CD8-positive, alpha-beta memory T cell (primary cell): ENCODE measurements at regions not wholly inside any gene's neighbourhood (a gene's known extent, or its start where the extent isn't known, plus 50 kb on each side); places are given as distances from the start of the nearest gene placed in this dataset.

Experiments
- CTCF ChIA-PET: fragments of 350-600 bp; sonication (Branson Sonifier 250); formaldehyde crosslinking; loops from one replicate; lab custom pipeline; 2021; ENCODE audit warnings: antibody characterized with exemption; lab: Charles Lee
- POLR2A ChIA-PET: fragments of 350-600 bp; sonication (Branson Sonifier 250); formaldehyde crosslinking; loops from one replicate; lab custom pipeline; 2021; ENCODE audit warnings: antibody characterized with exemption; lab: Charles Lee
- DNase-seq, 5 donors: peaks; one replicate each; pipeline versions ENCODE4 v3.0.0 to v3.0.0-alpha.2; 2020 to 2022; ENCODE audit warnings: mixed read lengths in 1 of 5
- H3K27ac ChIP-seq: one replicate; pipeline ENCODE4 v1.7.0; 2013; ENCODE audit warnings: low read depth, mild to moderate bottlenecking, low read length, moderate library complexity
- H3K27me3 ChIP-seq: 2 replicates; pipeline ENCODE4 v1.7.0; 2013; ENCODE audit warnings: low read length, mild to moderate bottlenecking; ENCODE audit not compliant: insufficient read depth, poor library complexity, severe bottlenecking
- H3K36me3 ChIP-seq: 2 replicates; pipeline ENCODE4 v1.7.0; 2013; ENCODE audit warnings: mild to moderate bottlenecking, low read length, moderate library complexity; ENCODE audit not compliant: insufficient read depth
- H3K4me1 ChIP-seq: 2 replicates; pipeline ENCODE4 v1.7.0; 2013; ENCODE audit warnings: mild to moderate bottlenecking, low read length, moderate library complexity; ENCODE audit not compliant: insufficient read depth
- H3K4me3 ChIP-seq: 2 replicates; pipeline ENCODE4 v1.7.0; 2013; ENCODE audit warnings: mild to moderate bottlenecking, low read length
- H3K9me3 ChIP-seq: 2 replicates; pipeline ENCODE4 v1.7.0; 2013; ENCODE audit warnings: mild to moderate bottlenecking, low read length
- H3K27ac Mint-ChIP-seq, 8 donors: one replicate each; pipeline ENCODE4 v1.8.0; 2020 to 2021; ENCODE audit warnings: mixed read lengths in 8 of 8, mild to moderate bottlenecking in 6 of 8, inconsistent platforms in 3 of 8, moderate library complexity in 3 of 8
- H3K27me3 Mint-ChIP-seq, 2 donors: one replicate each; pipeline ENCODE4 v1.8.0; 2020 to 2021; ENCODE audit warnings: mixed read lengths in 2 of 2, mild to moderate bottlenecking in 1 of 2, moderate library complexity in 1 of 2
- H3K36me3 Mint-ChIP-seq, 3 donors: one replicate each; pipeline ENCODE4 v1.8.0; 2020 to 2021; ENCODE audit warnings: mixed read lengths in 3 of 3, inconsistent platforms in 1 of 3, mild to moderate bottlenecking in 1 of 3
- H3K4me1 Mint-ChIP-seq, 3 donors: one replicate each; pipeline ENCODE4 v1.8.0; 2020 to 2021; ENCODE audit warnings: mixed read lengths in 3 of 3, inconsistent platforms in 1 of 3, mild to moderate bottlenecking in 1 of 3
- H3K4me3 Mint-ChIP-seq, 7 donors: one replicate each; pipeline ENCODE4 v1.8.0; 2020 to 2021; ENCODE audit warnings: mixed read lengths in 7 of 7, mild to moderate bottlenecking in 6 of 7, moderate library complexity in 4 of 7, inconsistent platforms in 2 of 7
- H3K9me3 Mint-ChIP-seq, 5 donors: one replicate each; pipeline ENCODE4 v1.8.0; 2020 to 2022; ENCODE audit warnings: mixed read lengths in 5 of 5, mild to moderate bottlenecking in 3 of 5, moderate library complexity in 2 of 5, inconsistent platforms in 1 of 5

DNA sequence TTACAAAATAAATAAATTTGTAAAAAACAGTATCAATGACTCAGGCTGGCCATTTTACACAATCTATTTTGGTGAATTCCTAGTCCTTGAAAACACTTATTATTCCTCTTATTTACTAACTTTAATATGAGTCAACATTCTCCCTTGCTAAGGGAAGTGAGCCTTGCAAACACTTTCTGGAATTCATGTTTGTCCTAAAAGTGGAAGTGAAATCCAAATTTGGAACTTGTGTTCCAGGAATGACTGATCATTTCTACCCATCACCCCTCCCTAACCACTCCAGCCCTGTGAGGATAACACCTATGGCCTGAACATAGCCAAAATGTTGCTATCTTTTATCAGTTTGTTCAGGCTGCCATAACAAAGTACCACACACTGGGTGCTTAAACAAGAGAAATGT lies 83.1 kb downstream of the OR5AK2 start:
- H3K27ac Mint-ChIP-seq: no peak overlapping the region
- peaks cover 0 to 8% (median 4%) of the 10 kb centered on the region in 5 donors for H3K9me3 Mint-ChIP-seq
- H3K36me3 ChIP-seq: no peaks in the 10 kb centered on the region
- no peaks in the 10 kb centered on the region for H3K4me1 Mint-ChIP-seq
- H3K4me3 ChIP-seq: no peak overlapping the region
- ChIA-PET CTCF (no interaction called here), POLR2A (no interaction called here)
- H3K4me3 Mint-ChIP-seq: no peak overlapping the region
- H3K27ac ChIP-seq: no peak overlapping the region
- no peaks in the 10 kb centered on the region for H3K36me3 Mint-ChIP-seq
- DNase-seq: no peak
- H3K27me3 Mint-ChIP-seq: peaks cover 0 to 1% of the 10 kb centered on the region in 2 donors
- H3K27me3 ChIP-seq: no peaks in the 10 kb centered on the region
- no peaks in the 10 kb centered on the region for H3K4me1 ChIP-seq
- no peaks in the 10 kb centered on the region for H3K9me3 ChIP-seq

GRCh38 chr11:57072640-57073039 lies 83.9 kb downstream of the OR5AK2 start:
- ChIA-PET CTCF (no interaction called here), POLR2A (no interaction called here)
- H3K4me3 Mint-ChIP-seq: no peak overlapping the region

DNA sequence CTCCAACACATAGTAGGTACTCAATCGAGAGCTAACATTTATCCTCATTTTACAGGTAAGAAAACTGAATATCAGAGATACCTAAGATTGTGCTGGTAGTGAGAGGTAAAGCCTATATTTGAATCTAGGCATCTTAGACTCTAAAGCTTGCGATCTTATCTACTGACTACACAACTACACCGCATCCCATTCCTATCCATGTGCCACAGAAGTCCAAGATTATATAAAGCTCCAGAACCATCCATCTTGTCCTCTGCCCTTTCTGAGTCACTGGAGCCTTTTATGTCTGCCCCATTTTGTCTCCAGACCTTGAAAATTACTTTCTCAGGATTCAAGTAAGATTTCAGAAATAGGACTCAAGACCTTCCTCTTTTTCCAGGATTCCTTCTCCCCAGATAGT lies 84.4 kb downstream of the OR5AK2 start:
- H3K4me1 Mint-ChIP-seq: no peaks in the 10 kb centered on the region
- peak overlapping the region in 1 of 8 donors; percentile 2 for H3K27ac Mint-ChIP-seq
- H3K27me3 ChIP-seq: no peaks in the 10 kb centered on the region
- H3K36me3 Mint-ChIP-seq: no peaks in the 10 kb centered on the region
- no peak overlapping the region for H3K4me3 Mint-ChIP-seq
- H3K4me3 ChIP-seq: no peak overlapping the region
- ChIA-PET POLR2A (no interaction called here), CTCF (no interaction called here)
- peaks cover 0 to 1% of the 10 kb centered on the region in 2 donors for H3K27me3 Mint-ChIP-seq
- no peak overlapping the region for H3K27ac ChIP-seq
- no peak for DNase-seq
- H3K36me3 ChIP-seq: no peaks in the 10 kb centered on the region
- peaks cover 0 to 8% (median 3%) of the 10 kb centered on the region in 5 donors for H3K9me3 Mint-ChIP-seq
- H3K4me1 ChIP-seq: no peaks in the 10 kb centered on the region
- no peaks in the 10 kb centered on the region for H3K9me3 ChIP-seq

More at GRCh38 chr11:57072640-57073039, 83.9 kb downstream of the OR5AK2 start:
- no peaks in the 10 kb centered on the region for H3K9me3 ChIP-seq
- no peaks in the 10 kb centered on the region for H3K4me1 ChIP-seq
- H3K27ac ChIP-seq: no peak overlapping the region
- peaks cover 0 to 8% (median 3%) of the 10 kb centered on the region in 5 donors for H3K9me3 Mint-ChIP-seq
- H3K27ac Mint-ChIP-seq: no peak overlapping the region
- H3K4me3 ChIP-seq: no peak overlapping the region
- DNase-seq: no peak
- H3K27me3 Mint-ChIP-seq: peaks cover 0 to 1% of the 10 kb centered on the region in 2 donors
- no peaks in the 10 kb centered on the region for H3K4me1 Mint-ChIP-seq
- H3K36me3 ChIP-seq: no peaks in the 10 kb centered on the region
- no peaks in the 10 kb centered on the region for H3K27me3 ChIP-seq
- no peaks in the 10 kb centered on the region for H3K36me3 Mint-ChIP-seq

DNA sequence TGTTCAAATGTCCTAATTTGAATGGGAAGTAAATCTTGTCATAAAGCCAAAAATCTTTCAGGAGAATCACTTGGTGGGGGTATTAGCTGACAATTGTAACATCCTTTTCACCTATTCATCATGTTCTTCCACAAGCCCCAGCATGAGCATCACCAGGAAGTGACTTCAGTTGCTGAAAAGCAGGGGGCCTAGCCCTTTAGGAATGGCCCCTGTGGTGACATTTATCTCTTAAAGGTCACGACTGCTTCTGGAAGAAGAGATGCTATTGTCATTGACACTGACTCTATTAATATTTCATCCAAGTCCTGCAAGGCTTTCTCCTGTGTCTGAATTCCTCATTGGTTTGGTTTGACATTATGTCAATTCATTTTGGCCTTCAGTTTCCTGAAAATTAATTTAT lies 92.6 kb downstream of the OR5AK2 start:
- H3K4me1 Mint-ChIP-seq: no peaks in the 10 kb centered on the region
- DNase-seq: no peak
- H3K27ac Mint-ChIP-seq: no peak overlapping the region
- H3K27me3 ChIP-seq: no peaks in the 10 kb centered on the region
- no peaks in the 10 kb centered on the region for H3K36me3 Mint-ChIP-seq
- no peaks in the 10 kb centered on the region for H3K9me3 ChIP-seq
- ChIA-PET POLR2A (no interaction called here), CTCF (no interaction called here)
- H3K9me3 Mint-ChIP-seq: peaks cover 0 to 6% (median 0%) of the 10 kb centered on the region in 5 donors
- no peaks in the 10 kb centered on the region for H3K4me1 ChIP-seq
- H3K4me3 Mint-ChIP-seq: no peak overlapping the region
- H3K4me3 ChIP-seq: no peak overlapping the region
- H3K27ac ChIP-seq: no peak overlapping the region
- no peaks in the 10 kb centered on the region for H3K36me3 ChIP-seq
- H3K27me3 Mint-ChIP-seq: peaks cover 0 to 8% of the 10 kb centered on the region in 2 donors

DNA sequence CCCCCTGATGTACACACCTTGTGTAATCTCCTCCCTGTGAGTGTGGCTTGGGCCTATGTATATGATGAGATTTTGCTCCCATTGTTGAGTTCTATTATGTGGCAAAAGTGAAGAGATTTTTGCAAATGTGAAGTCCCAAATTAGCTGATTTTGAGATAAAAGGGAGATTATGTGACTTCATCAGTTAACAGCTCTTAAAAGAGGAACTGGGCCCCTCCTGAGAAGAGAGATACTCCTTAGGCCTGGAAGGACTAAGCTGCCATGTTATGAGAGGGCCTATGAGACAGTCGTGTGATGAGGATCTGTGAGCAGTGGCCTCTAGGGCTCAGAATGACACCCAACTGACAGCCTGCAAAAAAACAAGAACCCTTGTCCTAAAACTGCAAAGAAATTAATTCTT lies 93.4 kb downstream of the OR5AK2 start:
- no peaks in the 10 kb centered on the region for H3K36me3 Mint-ChIP-seq
- H3K36me3 ChIP-seq: no peaks in the 10 kb centered on the region
- H3K27me3 Mint-ChIP-seq: peaks cover 0 to 8% of the 10 kb centered on the region in 2 donors
- no peaks in the 10 kb centered on the region for H3K27me3 ChIP-seq
- CTCF ChIA-PET: no interaction called here
- no peak overlapping the region for H3K27ac Mint-ChIP-seq
- no peak overlapping the region for H3K4me3 ChIP-seq
- no peaks in the 10 kb centered on the region for H3K4me1 ChIP-seq
- no peaks in the 10 kb centered on the region for H3K4me1 Mint-ChIP-seq
- H3K9me3 Mint-ChIP-seq: peaks cover 0 to 6% (median 0%) of the 10 kb centered on the region in 5 donors
- no peak for DNase-seq
- no peak overlapping the region for H3K27ac ChIP-seq
- H3K4me3 Mint-ChIP-seq: no peak overlapping the region
- no peaks in the 10 kb centered on the region for H3K9me3 ChIP-seq
- POLR2A ChIA-PET: no interaction called here

- Mint-ChIP-seq H3K4me3 (no peak overlapping the region), H3K27ac (no peak overlapping the region), H3K9me3 (peaks cover 0 to 6% (median 0%) of the 10 kb centered on the region in 5 donors), H3K4me1 (no peaks in the 10 kb centered on the region), H3K27me3 (peaks cover 0 to 8% of the 10 kb centered on the region in 2 donors), H3K36me3 (no peaks in the 10 kb centered on the region)
- CTCF ChIA-PET: no interaction called here
- no peak overlapping the region for H3K4me3 ChIP-seq
- no peaks in the 10 kb centered on the region for H3K27me3 ChIP-seq
- no peaks in the 10 kb centered on the region for H3K4me1 ChIP-seq
- H3K36me3 ChIP-seq: no peaks in the 10 kb centered on the region
- POLR2A ChIA-PET: no interaction called here
- DNase-seq: no peak
- H3K27ac ChIP-seq: no peak overlapping the region
- no peaks in the 10 kb centered on the region for H3K9me3 ChIP-seq
These were observed 95.1 kb downstream of the OR5AK2 start for GRCh38 chr11:57083641-57084385.

- no peak overlapping the region for H3K27ac Mint-ChIP-seq
- Histone ChIP-seq H3K9me3 (no peaks in the 10 kb centered on the region), H3K36me3 (no peaks in the 10 kb centered on the region), H3K27me3 (no peaks in the 10 kb centered on the region), H3K4me1 (no peaks in the 10 kb centered on the region), H3K4me3 (no peak overlapping the region), H3K27ac (no peak overlapping the region)
- POLR2A ChIA-PET: no interaction called here
- H3K27me3 Mint-ChIP-seq: peaks cover 0 to 8% of the 10 kb centered on the region in 2 donors
- CTCF ChIA-PET: no interaction called here
- no peak overlapping the region for H3K4me3 Mint-ChIP-seq
- no peaks in the 10 kb centered on the region for H3K36me3 Mint-ChIP-seq
- H3K4me1 Mint-ChIP-seq: no peaks in the 10 kb centered on the region
- peaks cover 0 to 6% (median 0%) of the 10 kb centered on the region in 5 donors for H3K9me3 Mint-ChIP-seq
- no peak for DNase-seq
These were observed 96.1 kb upstream of the LRRC55 start for GRCh38 chr11:57085611-57086010.

- Histone ChIP-seq H3K4me3 (no peak overlapping the region), H3K4me1 (no peaks in the 10 kb centered on the region), H3K36me3 (no peaks in the 10 kb centered on the region), H3K27ac (no peak overlapping the region), H3K27me3 (no peaks in the 10 kb centered on the region), H3K9me3 (no peaks in the 10 kb centered on the region)
- Mint-ChIP-seq H3K27ac (no peak overlapping the region), H3K36me3 (no peaks in the 10 kb centered on the region), H3K27me3 (peaks cover 0 to 8% of the 10 kb centered on the region in 2 donors), H3K9me3 (peaks cover 0 to 2% (median under 1%) of the 10 kb centered on the region in 5 donors), H3K4me1 (no peaks in the 10 kb centered on the region), H3K4me3 (no peak overlapping the region)
- ChIA-PET CTCF (interaction anchor here (1.2 kb wide), 1 partner anchor 16 kb away, joined by 3 read pairs; no protein-coding TSS in a partner anchor), POLR2A (no interaction called here)
- no peak for DNase-seq
These were observed 93.8 kb upstream of the LRRC55 start for GRCh38 chr11:57087991-57088390.
